ENCODE measurements at regions not wholly inside any gene's neighbourhood (a gene's known extent, or its start where the extent isn't known, plus 50 kb on each side); places are given as distances from the start of the nearest gene placed in this dataset.

- Histone ChIP-seq H3K4me3 (IDR thresholded peaks at IDR 0.05; ENCODE audit: insufficient read depth, low read depth, low read length) (no peak overlapping the region), H3K27ac (no peak overlapping the region), H3K4me1 (ENCODE audit: low read depth, poor library complexity, severe bottlenecking) (peaks cover 14% of the 10 kb centered on the region), H3K79me2 (ENCODE audit: insufficient read depth, low read depth) (no peaks in the 10 kb centered on the region), H3K9ac (no peak overlapping the region), H4K20me1 (ENCODE audit: insufficient read depth) (no peaks in the 10 kb centered on the region), H3K4me2 (no peak overlapping the region), H3K36me3 (ENCODE audit: insufficient read depth) (no peaks in the 10 kb centered on the region), H3K27me3 (ENCODE audit: insufficient read depth, low read depth) (no peaks in the 10 kb centered on the region), H2AFZ (ENCODE audit: low read depth) (no peak overlapping the region; the same call in 1 of the 2 replicates)
- no peak for TF ChIP-seq CTCF (conservative IDR thresholded peaks at IDR 0.05; ENCODE audit: low read depth, low read length)
These were observed 108.0 kb downstream of the SLIT2 start for GRCh38 chr4:20359692-20360091.

- Histone ChIP-seq H3K36me3 (ENCODE audit: insufficient read depth) (no peaks in the 10 kb centered on the region), H4K20me1 (ENCODE audit: insufficient read depth) (no peaks in the 10 kb centered on the region), H3K4me1 (ENCODE audit: low read depth, poor library complexity, severe bottlenecking) (peaks cover 8% of the 10 kb centered on the region), H3K4me3 (IDR thresholded peaks at IDR 0.05; ENCODE audit: insufficient read depth, low read depth, low read length) (no peak overlapping the region), H3K27me3 (ENCODE audit: insufficient read depth, low read depth) (no peaks in the 10 kb centered on the region), H3K79me2 (ENCODE audit: insufficient read depth, low read depth) (no peaks in the 10 kb centered on the region), H2AFZ (ENCODE audit: low read depth) (no peak overlapping the region), H3K9ac (no peak overlapping the region), H3K27ac (no peak overlapping the region), H3K4me2 (no peak overlapping the region)
- TF ChIP-seq CTCF (conservative IDR thresholded peaks at IDR 0.05; ENCODE audit: low read depth, low read length), result no peak
These were observed 110.4 kb downstream of the SLIT2 start for GRCh38 chr4:20362148-20362547.

- Histone ChIP-seq H3K9ac (no peak overlapping the region), H3K4me1 (ENCODE audit: low read depth, poor library complexity, severe bottlenecking) (peaks cover 4% of the 10 kb centered on the region), H3K4me2 (no peak overlapping the region), H3K27ac (no peak overlapping the region), H3K27me3 (ENCODE audit: insufficient read depth, low read depth) (no peaks in the 10 kb centered on the region), H4K20me1 (ENCODE audit: insufficient read depth) (no peaks in the 10 kb centered on the region), H2AFZ (ENCODE audit: low read depth) (no peak overlapping the region), H3K4me3 (IDR thresholded peaks at IDR 0.05; ENCODE audit: insufficient read depth, low read depth, low read length) (no peak overlapping the region), H3K79me2 (ENCODE audit: insufficient read depth, low read depth) (no peaks in the 10 kb centered on the region), H3K36me3 (ENCODE audit: insufficient read depth) (no peaks in the 10 kb centered on the region)
- TF ChIP-seq CTCF (conservative IDR thresholded peaks at IDR 0.05; ENCODE audit: low read depth, low read length), result no peak
These were observed 113.3 kb downstream of the SLIT2 start for GRCh38 chr4:20364969-20365368.

- Histone ChIP-seq H3K36me3 (ENCODE audit: insufficient read depth) (no peaks in the 10 kb centered on the region), H3K4me2 (no peak overlapping the region), H4K20me1 (ENCODE audit: insufficient read depth) (no peaks in the 10 kb centered on the region), H3K9ac (no peak overlapping the region), H3K27ac (no peak overlapping the region), H3K27me3 (ENCODE audit: insufficient read depth, low read depth) (no peaks in the 10 kb centered on the region), H2AFZ (ENCODE audit: low read depth) (no peak overlapping the region), H3K4me1 (ENCODE audit: low read depth, poor library complexity, severe bottlenecking) (no peaks in the 10 kb centered on the region), H3K79me2 (ENCODE audit: insufficient read depth, low read depth) (no peaks in the 10 kb centered on the region), H3K4me3 (IDR thresholded peaks at IDR 0.05; ENCODE audit: insufficient read depth, low read depth, low read length) (no peak overlapping the region)
- TF ChIP-seq CTCF (conservative IDR thresholded peaks at IDR 0.05; ENCODE audit: low read depth, low read length), result no peak
These were observed 115.7 kb downstream of the SLIT2 start for GRCh38 chr4:20367446-20367845.
